HG03521 (cell line): ENCODE measurements at regions not wholly inside any gene's neighbourhood (a gene's known extent, or its start where the extent isn't known, plus 50 kb on each side); places are given as distances from the start of the nearest gene placed in this dataset.

ENCODE experiments used
- ATAC-seq: cut with Tn5 transposase; IDR thresholded peaks from one replicate; pipeline ENCODE4 v1.9.1; 2021; ENCODE audit warnings: mild to moderate bottlenecking, moderate library complexity; ENCODE audit not compliant: unreplicated experiment

DNA sequence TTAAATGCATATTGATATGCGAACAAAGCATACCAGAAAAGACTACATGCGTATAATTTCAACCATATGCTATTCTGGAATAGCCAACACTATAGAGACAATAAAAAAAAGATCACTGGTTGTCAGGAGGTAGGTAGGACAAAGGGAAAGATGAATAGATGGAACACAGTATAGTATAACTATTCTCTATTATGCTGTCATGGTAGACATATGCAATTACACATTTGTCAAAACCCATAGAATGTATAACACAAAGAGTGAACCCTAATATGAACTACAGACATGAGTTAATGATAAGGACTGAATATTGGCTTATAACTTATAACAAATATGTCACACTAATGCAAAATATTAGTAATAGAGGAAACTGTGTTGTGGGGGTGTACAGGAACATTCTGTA, 460.8 kb downstream of the TAF11L14 start:
- ATAC-seq, result no peak

DNA sequence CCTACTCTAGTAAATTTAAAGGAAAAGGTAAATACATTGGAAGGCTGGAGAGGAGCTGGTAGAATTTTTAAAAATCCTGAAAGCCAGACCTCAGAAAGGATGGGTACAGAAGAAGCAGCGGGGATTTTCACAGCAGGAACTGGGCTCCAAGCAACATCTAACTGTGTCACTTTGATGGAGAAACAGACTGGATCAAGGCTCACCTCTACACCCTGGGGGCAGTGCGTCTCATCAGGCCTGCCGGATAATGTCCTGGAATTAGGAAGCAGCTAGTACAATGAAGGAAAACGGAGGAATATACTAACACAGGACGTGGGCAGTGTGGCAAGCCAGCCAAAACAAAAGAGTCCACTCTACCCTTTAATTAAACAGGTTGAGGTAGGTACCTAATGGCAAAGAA, 463.6 kb downstream of the TAF11L14 start:
- ATAC-seq, result no peak

DNA sequence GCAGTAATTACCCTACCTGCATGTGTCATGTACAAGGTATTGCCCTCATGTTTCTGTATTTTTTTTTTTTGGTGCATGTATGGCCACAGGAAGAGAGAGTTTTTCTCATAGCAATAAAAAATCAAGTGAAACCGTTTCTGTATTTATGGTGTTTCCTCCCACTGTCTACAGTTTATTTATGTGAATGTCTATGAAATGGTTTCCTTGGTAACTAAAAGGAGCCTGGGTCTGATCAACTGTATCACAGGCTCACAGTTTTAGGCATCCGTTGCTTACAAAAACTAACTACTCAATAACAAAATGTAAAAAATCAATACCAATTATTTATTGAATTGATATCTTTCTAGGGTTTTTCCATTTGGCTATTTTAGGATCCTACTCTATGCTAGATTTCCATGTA, 464.4 kb downstream of the TAF11L14 start:
- no peak for ATAC-seq

GRCh38 chr5:18099261-18099660, 465.0 kb downstream of the TAF11L14 start:
- no peak for ATAC-seq

- no peak for ATAC-seq
These were observed 467.3 kb downstream of the TAF11L14 start for GRCh38 chr5:18101532-18101931.

DNA sequence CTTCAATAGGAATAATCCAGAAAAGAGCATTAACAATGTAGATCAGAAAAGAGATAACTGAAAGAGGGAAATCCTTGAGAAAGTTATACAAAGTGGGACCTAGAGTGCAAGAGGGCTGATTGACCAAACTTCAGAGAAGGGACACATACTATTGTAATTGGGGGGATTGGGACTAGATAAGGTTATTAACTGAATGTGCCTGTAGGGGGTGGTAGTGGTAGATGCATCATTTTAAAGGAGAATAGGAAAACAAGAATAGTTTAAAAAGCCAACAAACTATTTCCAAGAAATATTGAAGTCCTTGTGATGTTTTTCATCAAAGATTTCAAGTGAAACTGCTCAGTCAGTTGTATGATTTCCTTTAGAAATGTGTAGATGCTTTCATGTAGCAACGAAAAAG, 468.5 kb downstream of the TAF11L14 start:
- ATAC-seq, result no peak

DNA sequence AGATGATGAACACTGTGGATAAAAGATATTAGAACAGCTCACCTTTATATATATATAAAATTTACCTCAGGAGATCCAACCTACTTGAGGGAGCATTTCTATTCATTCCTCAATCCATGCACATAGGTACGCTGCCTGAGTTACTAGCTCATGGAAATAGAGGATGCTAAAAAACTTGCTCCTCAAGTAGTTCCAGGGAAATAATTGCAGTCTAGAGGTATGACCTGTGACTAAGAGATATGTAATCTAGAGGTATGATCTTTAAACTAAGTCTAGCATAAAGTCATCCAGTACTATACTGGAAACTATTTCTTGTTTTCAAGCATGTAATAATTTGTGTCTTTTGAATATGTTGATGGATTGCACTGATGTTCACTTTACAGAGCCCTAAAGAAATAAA, 471.2 kb downstream of the TAF11L14 start:
- ATAC-seq, result no peak

DNA sequence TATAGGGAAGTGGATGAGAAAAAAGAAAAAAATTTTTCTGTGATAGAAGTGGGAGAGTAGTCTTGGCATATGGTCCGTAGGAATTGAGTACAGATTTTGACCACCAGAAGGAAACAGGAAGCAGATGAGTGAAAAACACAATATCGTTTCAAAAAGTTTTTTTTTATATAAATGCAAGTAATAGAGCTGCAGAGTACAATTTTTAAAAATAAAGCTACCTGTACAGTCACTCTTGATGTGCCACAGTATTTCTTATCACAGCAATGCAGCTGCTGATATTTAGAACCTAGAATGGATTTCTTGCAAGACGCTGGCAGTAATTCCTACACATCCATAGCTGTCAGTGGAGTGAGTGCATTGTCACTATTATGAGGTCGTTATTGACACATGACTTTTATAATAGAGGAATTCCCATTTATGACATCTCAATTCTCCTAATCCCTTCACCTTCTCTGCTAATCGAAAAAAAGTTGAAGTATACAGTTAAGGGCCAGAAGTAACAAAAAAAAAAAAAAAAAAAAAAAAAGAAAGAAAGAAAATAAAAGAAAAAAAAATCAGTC, 477.7 kb downstream of the TAF11L14 start:
- ATAC-seq, result no peak

- no peak for ATAC-seq
These were observed 479.5 kb downstream of the TAF11L14 start for GRCh38 chr5:18113721-18114120.

GRCh38 chr5:18114151-18114757, 480.0 kb downstream of the TAF11L14 start:
- no peak for ATAC-seq

DNA sequence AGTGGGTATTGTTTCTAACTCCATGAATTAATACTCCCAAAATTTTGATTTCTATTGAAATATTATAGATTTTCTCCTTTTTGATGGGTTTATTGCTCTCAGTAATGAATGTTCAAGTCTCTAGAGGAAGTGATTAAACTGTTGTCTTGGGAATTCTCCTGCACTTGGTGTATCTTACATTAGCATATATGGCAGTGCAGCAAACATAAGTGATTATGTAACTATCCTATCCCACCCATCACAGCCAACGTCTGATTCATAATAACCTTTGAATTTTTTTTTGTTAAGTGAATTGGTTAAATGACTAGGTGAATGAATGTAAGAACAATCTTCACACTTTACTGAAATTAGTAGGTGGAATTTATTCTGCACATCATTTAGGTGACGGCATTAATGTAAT, 483.7 kb downstream of the TAF11L14 start:
- no peak for ATAC-seq

DNA sequence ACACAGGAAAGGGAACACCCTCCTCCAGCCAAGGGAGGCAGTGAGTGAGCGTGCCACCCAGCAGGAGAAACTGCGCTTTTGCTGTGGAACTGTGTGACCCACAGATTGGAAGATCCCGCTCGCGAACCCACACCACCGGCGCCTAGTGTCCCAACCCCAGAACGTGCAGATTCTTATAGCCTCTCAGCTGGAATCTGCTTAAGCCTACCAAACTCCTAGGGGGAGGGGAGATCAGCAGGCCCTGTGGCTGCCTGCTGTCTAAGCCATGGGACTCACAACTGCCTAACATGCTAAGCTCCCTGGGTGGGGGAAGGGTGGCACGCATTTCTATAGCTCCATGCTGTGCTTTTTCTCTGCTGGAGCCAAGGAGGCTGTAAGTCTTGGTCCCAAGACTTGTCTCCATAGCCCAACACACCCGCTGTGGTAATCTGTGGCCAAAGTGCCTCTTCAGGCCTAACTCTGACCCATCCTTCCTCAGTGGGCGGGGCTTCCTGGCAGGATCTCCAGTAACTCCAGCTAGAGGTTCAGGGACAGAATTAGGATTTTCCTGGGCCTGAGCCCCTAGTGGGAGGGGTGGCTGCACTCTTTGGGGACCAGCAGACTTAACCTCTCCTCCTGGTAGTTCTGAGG, 485.0 kb downstream of the TAF11L14 start:
- ATAC-seq, result no peak

DNA sequence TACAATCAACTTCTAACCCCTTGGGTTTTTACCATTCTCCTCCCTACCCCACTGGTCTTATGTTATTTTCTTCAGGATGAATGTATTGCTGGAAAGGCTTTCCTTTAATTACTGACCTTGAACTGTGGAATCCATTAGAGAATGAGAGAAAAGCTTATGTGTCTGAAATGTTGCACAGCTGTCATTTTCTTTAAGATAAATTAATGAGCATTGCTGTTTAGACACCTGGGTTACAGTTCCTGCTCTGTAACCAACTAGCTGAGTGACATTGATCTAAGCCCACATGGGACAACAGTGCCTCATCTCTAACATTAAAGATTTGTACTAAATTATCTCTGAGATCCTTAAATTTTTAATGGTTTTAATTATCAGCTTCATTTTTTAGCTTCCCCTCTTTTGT, 507.0 kb downstream of the TAF11L14 start:
- no peak for ATAC-seq

- ATAC-seq, result no peak
These were observed 508.6 kb downstream of the TAF11L14 start for GRCh38 chr5:18142831-18143230.

- ATAC-seq, result no peak
These were observed 518.4 kb downstream of the TAF11L14 start for GRCh38 chr5:18152671-18153070.

- no peak for ATAC-seq
These were observed 523.9 kb downstream of the TAF11L14 start for GRCh38 chr5:18158166-18158565.

GRCh38 chr5:18159331-18159730, 525.1 kb downstream of the TAF11L14 start:
- no peak for ATAC-seq

DNA sequence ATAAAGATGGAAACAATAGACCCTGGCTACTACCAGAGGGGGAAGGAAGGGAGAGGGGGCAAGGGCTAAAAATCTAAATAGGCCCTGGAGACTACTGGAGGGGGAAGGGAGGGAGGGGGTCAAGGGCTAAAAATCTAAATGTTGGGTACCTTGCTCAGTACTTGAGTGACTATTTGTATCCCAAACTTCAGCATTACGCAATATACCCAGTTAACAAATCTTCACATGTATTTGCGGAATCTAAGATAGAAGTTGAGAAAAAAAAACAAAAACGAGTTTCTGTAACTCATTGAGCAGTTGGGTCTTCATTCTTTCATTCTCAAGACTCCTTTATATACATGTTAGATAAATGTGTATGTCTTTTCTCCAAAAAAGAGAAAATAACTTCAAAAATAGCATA, 537.4 kb downstream of the TAF11L14 start:
- ATAC-seq, result no peak

DNA sequence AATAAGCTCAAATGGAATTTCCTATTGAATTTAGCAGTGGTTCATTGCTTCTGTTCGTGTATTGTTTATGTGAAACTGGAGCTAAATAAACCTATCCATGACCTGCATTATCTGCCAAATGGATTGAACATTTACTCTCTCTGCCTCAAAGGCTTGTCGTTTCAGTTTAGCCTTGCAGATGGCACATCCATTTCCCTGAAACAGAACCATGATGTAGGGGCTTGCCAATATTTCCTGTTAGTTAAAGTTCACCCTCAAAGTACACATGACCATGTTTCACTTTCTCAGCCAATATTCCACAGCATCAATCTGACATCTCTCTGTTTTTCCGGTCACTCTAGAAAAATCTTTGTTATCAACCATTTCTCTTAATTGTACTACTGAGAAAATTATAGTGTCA, 545.3 kb downstream of the TAF11L14 start:
- no peak for ATAC-seq

- no peak for ATAC-seq
These were observed 547.3 kb downstream of the TAF11L14 start for GRCh38 chr5:18181575-18181974.

- ATAC-seq, result no peak
These were observed 561.6 kb downstream of the TAF11L14 start for GRCh38 chr5:18195910-18196309.

- no peak for ATAC-seq
These were observed 563.5 kb downstream of the TAF11L14 start for GRCh38 chr5:18197734-18198133.

- ATAC-seq, result no peak
These were observed 567.9 kb downstream of the TAF11L14 start for GRCh38 chr5:18202164-18202563.
